SK-N-MC (cell line): ENCODE measurements at regions not wholly inside any gene's neighbourhood (a gene's known extent, or its start where the extent isn't known, plus 50 kb on each side); places are given as distances from the start of the nearest gene placed in this dataset.

Experiments
- EZH2 ChIP-seq: fragments of 200-600 bp; sonication (generic); IDR thresholded peaks from one replicate; pipeline ENCODE4 v1.6.1; 2017; ENCODE audit warnings: antibody characterized with exemption
- FOXP2 ChIP-seq: optimal IDR thresholded peaks from 2 replicates; pipeline ENCODE3; 2011; ENCODE audit warnings: mild to moderate bottlenecking, moderate library complexity; ENCODE audit not compliant: insufficient read depth; ENCODE audit errors: extremely low read length, control extremely low read depth
- POLR2AphosphoS5 ChIP-seq: IDR thresholded peaks from 2 replicates; pipeline ENCODE4 v1.6.1; 2012; ENCODE audit warnings: mild to moderate bottlenecking, low read depth, low read length, borderline replicate concordance

DNA sequence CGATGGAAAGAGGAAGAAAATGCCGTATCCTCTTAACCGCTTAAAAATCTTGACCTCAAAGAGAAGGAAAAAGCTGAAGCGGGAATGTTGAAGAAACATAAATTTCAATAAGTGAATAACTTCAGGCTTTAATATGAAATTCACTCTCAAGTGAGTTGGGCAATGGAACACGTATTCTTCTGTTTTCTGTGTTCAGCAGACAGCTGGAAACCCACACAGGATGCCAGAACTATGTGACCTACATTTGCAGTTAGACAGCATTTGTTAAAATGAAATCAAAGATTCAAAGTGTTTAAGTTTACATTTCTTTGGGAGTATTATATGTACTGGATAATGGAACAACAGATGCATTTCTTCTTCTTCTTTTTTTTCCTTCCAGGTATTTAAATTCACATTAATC, 80.5 kb upstream of the SPATS2L start:
- no peak for TF ChIP-seq POLR2AphosphoS5
- no peak for TF ChIP-seq EZH2
- TF ChIP-seq FOXP2 = no peak
